ENCODE measurements at regions not wholly inside any gene's neighbourhood (a gene's known extent, or its start where the extent isn't known, plus 50 kb on each side); places are given as distances from the start of the nearest gene placed in this dataset.
"Not testable (repeated sequence)": the region's sequence is repeated elsewhere in the genome, so short reads cannot be mapped to it uniquely, and the experiment has no call there.

DNA sequence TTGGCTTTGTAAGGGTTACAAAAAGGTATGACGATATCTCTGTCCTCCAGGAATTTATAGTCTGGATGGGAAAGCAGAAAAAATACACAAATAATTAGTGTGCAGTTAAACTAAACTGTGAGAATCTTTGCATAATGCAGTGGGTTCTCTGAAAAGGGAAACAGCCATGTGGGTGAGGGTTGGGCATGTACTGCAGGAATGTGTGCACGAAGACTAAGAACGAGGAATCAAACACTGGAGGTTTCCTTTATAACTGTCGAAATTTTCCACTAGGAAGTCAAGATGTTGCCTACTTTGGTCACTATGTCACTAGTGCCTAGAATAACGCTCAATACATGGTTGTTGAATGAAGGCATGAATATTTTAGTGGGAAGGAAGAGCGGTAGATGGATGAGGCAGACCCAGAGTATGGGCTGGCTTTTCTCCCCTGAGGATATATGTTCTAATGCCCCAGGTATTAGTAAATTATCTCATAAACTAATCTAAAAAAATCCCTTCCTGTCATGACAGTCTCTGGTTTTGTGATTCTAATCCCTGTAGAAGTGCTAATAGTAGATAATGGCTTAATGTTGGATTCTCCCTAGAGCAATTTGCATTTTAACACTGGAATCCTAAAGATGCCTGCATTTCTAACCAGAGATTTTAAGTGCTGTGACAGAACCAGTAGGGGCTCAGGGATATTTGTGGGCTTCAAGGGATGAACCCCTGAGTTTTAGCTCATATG, 227.3 kb downstream of the NMUR2 start:
- DNase-seq, result no peak

DNA sequence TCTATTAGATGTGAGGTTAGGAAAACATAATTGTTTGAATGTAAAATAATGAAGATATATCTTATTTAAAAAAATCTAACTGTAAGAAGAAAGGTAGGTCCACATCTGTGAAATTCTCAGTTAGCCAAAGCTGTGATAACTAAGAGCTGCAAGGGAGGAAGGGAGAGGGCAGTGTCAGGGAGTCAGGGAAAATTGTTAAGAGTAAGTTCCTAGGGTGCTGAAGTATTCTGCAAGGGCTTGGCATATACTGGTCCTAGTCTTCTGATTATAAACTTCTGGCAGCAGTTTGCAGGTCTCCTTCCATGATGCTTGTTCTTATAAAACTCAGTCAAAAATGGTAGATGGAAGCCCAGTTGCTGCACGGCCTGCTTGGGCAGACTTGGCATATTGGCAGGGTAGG, 233.2 kb downstream of the NMUR2 start:
- DNase-seq, result no peak

DNA sequence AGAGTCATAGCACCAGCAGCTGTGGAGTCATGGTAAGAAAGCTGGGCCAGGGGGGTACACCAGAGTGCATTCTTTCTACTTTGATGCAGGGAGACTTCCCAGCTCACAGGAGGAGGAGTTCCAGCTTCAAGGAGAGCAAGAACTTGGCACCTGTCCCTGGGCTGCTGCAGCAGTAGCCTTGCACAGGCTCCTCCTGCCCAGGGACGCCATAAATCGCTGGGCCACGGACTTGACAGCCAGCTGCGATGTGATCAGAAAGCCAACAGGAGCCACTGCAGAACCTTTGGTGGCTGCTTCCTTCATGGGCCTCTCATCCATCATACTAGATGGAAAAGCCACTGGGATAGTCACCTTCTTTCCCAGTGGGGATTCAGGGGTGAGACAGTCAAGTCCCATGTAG, 234.7 kb downstream of the NMUR2 start:
- DNase-seq, result peak; percentile 20

DNA sequence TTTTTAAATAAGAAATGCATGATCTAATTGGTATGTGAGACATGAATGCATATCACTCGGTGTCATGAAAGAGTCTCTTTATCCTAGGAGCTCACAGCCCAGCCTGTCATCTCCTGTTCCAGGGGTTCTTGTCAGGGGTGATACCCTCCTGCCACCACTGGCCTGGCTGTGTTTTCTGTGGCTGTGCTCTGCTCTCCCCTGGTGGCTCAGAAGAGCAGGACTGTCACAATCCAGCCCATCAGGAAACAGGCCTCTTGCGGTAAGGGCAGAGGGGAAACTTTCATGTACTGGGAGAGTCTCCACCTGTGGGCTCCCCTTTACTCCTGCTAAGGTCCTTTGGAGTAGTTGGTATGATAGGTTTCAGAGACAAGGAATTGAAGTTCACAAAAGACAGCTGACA, 240.2 kb upstream of the GLRA1 start:
- DNase-seq, result no peak

DNA sequence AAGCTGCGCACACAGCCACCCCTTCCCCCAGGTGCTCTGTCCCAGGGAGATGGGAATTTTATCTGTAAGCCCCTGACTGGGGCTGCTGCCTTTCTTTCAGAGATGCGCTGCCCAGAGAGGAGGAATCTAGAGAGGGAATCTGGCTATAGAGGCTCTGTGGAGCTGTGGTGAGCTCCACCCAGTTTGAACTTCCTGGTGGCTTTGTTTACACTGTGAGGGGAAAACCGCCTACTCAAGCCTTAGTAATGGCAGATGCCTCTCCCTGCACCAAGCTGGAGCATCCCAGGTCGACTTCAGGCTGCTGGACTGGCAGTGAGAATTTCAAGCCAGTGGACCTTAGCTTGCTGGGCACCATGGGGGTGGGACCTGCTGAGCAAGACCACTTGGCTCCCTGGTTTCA, 235.2 kb upstream of the GLRA1 start:
- DNase-seq, result not testable (repeated sequence)

DNA sequence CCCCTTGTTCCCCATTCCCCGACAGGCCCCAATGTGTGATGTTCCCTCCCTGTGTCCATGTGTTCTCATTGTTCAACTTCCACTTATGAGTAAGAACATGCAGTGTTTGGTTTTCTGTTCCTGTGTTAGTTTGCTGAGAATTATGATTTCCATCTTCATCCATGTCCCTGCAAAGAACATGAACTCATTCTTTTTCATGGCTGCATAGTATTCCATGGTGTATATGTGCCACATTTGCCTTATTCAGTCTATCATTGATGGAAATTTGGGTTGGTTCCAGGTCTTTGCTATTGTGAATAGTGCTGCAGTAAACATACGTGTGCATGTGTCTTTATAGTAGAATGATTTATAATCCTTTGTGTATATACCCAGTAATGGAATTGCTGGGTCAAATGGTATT, 229.8 kb upstream of the GLRA1 start:
- not testable (repeated sequence) for DNase-seq

DNA sequence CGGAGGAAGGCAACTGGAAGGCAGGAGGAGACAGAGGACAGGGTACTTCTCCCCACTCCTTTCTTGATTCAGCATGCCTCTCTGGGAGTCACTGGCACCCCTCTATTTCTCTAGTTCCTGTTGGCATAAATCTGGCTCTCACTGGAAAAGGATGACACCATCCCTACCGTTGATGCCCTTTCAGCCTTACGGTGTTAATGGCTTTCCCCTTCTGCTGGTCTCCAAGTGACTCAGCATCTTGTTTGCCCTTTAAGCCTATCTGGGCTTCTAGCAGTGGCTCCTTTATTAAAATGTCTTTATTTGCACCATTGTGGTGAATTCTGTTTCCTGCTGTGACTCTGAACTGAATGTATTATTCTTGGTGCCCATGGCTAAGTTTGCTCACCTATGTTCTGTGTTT, 227.3 kb upstream of the GLRA1 start:
- no peak for DNase-seq

DNA sequence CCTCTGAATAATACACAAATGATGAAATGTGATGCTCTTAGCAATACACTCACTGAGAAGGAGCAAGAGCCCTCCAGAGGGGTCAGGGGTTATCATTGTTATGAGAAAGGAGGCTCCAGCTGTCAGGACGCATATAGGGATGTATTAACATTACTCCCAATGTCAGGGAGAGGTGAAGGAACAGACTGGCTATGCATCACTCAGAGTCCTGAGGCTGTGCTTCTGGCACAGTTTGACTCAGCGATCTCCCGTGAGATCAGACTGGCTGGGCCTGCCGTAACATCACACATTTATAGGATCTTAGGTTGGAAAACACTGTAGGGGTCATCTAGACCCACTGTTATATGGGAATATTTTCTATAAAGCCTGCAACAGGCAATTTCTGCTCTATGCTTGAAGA, 226.5 kb upstream of the GLRA1 start:
- DNase-seq, result no peak

DNA sequence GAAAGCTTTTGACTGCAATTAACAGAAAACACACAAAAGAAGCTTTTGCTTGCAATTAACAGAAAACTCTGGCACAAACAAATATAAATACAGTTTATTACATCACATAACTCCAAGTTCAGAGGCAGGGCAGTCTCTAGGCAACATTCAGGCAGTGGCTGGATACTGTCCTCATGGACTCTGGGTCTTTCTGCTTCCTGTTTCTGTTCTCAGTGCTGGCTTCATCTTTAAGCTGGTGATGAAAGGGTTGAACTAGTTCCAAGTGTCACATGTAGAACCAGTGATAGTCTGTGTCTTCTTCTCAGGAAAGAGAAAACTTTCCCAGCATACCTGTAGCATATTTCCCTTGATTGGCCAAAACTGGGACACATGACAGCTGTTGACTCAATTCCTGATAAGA, 222.6 kb upstream of the GLRA1 start:
- DNase-seq, result no peak

DNA sequence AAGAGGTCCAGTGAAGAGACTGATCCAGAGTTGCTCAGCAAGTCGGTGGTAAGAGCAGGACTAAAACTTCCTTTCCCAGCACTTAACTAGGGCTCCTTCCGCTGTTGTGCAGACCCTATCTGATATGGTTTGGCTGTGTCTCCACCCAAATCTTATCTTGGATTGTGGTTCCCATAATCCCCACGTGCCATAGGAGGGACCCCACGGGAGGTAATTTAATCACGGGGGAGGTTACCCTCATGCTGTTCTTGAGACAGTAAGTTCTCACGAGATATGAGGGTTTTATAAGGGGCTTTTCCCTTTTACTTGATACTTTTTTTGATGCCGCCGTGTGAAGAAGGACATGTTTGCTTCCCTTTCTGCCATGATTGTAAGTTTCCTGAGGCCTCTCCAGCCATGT, 221.9 kb upstream of the GLRA1 start:
- DNase-seq, result no peak

DNA sequence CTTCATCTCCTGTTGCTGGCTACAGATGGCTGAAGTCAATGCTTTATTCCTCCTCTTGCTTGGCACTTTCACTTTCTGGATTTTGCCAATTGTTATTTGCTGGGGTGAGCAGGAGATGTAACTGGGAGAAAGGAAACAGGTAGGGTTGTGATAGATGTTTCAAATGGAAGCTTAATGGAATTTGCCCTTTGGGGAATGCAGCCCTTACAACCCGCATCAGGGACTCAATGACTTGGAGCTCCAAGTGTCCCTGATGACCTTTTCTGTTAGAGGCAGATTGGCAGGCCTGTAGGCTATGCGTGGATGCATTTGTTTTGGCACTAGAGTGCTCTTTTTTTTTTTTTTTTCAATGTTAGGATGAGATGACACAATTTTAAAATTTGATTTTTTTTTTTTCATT, 219.9 kb upstream of the GLRA1 start:
- no peak for DNase-seq

DNA sequence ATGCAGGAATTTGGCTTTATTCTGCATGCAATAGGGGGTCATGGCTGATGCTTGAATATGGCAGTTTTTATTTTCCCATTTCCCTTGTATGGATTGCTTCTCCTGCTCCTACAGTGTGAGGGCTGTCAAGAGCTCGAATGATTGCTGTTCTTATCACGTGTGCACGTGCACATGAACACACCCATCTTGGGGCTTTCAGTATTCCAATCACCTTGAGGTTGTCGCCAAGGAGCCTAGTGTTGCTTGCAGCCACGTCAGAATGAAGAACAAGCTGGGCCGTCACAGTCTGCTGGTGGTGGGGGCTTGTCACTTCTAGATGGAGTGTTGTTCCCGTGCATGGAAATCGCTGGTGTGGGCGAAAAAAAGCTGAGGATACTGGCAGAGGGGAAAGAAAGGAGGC, 219.4 kb upstream of the GLRA1 start:
- no peak for DNase-seq

DNA sequence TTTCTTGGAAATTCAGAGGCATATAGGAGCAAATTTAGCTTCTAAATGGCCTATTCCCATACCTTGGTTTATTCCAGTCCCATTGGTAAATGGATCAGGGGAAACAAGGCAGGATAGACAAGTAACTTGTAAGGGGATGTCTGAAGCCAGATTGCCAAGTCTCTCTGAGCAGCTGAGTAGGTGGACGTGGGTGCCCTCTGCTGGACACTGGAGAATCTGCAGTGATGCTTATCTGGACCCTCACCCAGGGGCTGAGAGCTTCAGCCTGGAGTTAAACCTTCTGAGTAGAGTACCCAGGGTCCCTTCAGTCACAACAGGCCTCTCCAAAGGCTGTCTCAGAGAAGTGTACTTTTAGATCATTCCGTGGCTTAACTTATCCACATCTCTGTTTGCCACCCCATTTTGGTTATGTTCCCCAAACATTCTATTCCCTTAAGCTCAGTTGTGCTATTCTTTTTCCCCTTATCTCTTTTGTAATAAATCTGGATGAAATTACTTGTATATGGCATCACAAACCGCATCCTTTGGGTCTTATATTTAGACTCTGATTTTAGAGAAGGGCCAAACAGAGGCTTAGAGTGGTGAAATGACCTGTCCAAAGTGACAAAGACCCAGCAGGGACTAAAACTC, 218.3 kb upstream of the GLRA1 start:
- peak; percentile 26 for DNase-seq

DNA sequence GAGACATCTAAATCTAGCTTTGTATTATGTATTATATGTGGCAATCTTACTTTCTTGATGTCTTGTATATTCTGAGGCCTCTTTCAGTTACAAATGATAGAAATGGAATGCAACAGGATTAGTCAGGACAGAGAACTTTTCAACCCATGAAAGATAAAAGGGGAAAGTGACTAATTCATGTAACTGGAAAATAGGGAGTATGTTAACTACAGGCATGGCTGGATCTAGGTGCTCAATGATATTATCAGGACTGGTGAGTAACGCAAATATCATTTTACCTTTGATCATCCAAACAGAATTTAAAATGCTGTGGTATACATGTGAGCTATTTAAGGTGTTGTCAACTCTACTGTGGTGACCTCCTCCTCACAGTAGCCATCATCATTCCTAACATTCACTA, 215.7 kb upstream of the GLRA1 start:
- DNase-seq, result no peak

DNA sequence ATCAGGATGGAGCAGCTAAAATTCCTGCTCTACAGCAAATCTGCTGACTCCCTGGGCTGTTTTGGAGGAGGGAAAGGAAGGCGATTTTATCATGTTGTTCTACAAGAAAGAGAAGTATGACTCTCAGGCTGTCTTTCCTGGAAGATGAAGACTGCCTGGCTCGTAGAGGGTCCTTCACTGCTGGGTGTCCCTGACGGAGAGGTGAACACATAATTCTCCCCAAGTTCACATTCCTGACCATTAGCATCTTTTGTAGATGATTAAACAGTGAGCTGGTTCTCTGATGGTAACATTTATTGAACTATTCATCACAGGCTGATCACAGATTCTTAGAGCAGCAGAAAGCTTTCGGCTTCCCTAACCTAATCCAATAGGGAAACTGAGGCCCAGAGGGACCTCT, 212.4 kb upstream of the GLRA1 start:
- DNase-seq, result no peak

DNA sequence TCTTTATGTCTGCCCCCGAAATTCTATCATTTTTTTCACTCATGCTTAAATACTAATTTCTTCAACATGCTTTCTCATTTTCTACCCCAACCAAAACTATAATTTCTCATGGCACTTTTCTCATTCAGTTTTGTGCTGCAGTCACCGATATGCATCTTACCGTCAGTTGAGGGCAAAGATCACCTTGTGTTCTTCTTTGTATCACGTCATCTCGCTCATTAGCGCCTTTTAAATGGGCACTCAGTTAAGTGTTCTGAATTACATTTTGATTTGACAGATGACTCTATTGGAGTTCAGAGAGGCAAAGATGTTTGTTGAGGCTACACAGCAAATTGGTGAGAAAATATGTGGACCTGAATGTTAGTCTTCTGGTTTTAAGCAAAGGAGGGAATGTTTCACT, 211.7 kb upstream of the GLRA1 start:
- DNase-seq, result no peak

DNA sequence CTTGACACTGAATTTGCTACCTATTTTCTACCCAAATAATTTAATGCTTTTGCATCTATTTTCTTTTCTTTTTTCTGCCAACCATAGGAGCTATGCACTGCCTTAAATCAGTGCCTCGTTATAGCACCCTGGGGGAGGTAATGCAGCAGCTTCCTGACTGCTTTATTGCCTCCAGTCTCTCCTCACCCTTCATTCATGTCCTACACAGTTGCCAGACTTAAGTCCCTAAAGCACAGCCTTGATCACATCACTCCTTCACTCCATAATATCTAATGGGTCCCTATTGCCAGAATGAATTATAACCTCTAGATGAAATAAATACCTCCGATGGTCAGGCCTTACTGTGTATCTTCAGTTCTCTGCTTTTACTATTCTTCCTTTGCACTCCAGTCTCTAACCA, 211.2 kb upstream of the GLRA1 start:
- DNase-seq, result no peak

DNA sequence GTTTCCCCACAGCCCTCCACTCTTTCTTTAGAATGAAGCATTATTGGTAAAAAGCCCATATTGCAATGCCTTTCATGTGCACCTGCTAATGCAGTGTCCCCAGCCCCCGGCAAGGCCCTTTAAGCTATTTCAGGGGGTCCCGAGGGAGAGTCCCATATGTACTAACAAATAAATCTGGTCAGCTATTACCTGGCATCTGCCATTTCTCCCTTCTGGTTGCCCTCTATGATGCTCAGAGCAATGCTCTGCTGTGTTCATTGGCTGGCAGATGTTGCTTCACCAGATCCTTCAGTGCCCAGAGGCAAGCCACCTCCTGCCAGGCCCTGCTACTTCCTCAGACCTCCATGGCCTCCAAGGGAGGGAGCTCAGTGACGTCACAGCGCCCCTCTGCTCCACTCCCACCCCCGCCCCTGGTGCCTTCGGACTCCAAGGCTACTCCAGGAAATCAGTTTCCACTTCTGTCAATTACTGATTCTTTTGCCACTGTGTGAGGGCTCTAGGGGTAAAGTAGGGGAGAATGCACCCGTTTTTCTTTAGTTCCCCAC, 201.1 kb upstream of the GLRA1 start:
- DNase-seq, result no peak

DNA sequence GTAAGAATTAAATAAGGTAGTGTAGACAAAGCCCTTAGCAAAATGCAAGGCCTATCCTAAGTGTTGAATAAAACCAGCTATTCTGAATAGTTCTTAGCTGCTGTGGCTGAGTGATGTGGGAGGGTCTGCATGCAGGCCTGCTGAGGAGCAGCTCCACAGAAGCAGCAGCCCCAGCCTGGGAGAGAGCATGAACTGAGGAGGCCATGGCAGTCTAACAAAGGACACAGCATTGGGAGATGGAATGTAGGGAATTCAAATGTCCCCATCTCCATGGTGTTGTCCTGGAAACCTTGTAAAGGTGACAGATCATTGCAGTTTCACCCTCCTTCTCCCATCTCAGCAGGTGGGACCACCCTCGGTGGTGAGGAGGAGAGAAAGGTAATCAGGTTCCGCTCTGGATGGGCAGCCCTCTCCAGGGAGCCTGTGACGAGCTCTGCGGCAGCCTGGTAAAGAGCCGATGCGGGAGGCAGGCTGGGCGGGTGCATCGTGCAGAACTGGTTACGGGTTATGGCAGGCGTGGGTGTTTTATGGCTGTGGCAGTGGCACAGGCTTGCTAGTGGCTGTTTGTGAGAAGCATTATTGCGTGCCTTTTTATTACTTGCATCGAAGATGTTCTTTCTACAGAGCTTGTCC, 199.9 kb upstream of the GLRA1 start:
- DNase-seq, result no peak

DNA sequence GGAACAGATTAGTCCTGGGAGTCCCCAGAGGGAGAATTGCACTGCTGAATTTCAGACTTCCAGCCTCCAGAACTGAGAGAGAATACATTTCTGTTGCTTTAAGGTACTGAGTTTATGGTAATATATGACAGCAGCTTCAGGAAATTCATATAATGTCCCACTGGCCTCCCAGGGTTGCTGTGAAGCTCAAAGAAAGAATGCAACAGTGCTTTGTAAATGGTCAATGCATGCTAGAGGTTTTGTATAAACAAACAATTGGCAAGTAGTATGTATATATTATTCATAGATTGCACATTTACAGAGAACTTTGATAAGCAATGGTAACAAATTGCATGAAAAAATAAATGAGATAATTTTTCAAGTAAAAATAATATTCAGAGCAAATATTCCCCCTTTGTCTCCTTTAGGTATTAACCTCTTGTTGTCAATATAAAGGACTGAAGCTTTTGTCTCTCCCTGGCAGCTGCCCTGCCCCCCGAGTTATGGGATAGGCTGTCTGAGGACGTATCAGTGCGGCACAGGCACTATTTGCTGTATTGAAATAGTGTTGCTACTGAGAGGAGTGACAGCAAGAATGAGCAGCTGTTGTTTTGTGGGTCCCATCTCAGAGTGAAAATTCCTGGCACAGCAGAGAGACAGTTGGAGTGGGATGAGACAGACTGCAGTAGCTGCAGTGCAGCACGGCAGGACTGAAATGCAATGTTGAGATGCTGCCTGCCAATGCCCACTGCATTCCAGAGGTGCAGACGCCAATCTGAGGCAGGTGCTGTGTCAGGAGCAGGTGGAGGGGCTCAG, 194.2 kb upstream of the GLRA1 start:
- DNase-seq, result no peak

DNA sequence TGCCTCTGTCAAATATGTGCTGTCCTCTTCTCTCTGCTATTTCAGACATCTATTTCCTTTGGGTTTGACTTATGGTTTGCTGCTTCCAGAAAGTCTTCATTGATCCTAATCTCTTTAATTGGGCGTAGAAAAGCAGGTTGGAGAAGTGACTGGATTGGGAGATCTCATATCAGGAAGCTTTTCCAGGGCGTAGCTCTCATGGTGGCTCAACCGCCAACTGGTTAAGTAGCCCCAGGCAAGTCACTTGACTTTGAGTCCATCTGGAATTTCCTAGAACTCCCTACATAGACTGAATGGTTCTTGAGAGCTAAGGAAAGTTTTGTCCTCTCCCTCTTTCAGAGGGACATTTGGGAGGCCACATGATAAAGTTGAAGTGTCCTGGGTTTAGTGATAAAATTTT, 192.3 kb upstream of the GLRA1 start:
- DNase-seq, result no peak

DNA sequence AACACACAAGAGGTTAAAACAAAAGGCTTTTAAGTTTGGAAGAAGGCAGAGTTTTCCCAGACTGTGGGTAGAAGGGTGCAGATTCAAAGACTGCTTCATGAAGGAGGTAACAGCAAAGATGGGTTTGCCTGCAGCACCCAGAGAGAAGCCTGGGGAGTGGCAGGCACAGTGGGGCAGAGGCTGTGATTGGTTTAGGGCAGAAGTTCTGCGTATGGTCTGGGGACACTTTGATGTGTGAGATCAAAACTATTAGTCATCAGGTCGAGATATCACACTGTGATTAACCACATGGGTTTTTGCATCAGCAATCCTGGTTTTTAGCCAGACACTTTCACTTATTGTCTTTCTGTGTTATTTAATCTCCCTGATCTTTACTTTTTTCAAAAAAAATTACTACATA, 188.8 kb upstream of the GLRA1 start:
- DNase-seq, result no peak

DNA sequence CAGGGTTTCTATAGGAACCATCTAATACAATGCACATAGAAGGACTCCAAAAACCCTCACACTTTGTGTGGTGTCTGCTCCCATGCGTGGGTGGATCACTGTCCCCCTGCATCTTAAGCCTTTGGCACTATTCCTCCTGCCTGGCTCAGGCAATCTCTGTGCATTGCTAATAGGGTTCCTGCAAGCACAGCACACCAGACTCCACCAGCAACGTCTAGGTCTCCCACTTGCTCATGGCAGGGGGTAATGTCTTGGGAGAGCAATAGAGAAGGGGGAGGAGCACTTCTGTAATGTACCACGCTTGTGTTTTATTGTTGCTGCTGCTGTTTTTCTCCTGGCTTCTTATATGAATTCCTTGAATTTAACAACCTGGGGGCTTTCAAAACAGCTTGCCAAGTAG, 182.6 kb upstream of the GLRA1 start:
- no peak for DNase-seq

DNA sequence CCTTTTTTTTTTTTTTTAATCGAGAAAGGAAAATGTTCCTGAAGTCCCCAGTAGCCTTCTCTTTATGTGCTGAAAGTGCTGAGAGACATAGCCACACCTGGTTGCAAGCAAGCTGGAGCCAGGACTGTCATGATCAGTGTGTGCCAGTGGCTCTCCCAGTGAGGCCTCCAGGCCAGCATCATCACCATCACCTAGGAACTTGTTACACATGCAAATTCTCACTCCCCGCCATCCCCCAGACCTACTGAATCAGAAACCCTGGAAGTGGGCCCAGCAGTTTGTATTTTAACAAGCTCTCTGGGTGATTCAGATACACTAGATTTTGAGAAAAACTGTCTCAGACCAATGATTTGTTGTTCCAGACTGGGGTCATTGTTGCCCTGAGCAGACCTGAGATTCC, 181.9 kb upstream of the GLRA1 start:
- DNase-seq, result no peak
